ENCODE measurements at regions not wholly inside any gene's neighbourhood (a gene's known extent, or its start where the extent isn't known, plus 50 kb on each side); places are given as distances from the start of the nearest gene placed in this dataset.

DNA sequence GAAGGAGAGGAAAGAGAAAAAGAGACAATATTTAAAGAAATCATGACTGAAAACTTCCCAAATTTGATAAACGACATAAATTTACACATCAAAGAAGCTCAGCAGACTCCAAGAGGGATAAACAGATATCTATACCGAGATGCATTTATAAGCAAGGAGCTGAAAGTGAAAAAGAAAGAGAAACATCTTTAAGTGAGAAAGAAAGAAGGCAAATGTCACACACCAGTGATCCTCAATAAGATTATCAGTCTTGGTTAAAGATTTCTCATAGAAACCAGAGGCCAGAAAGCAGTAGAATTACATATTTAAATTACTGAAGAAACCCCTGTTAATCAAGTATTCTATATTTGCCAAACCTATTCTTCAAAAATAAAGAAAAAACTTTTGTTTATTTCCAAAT lies 424.2 kb downstream of the SLC16A7 start:
- peaks cover 4% of the 10 kb centered on the region; the same call in 1 of the 2 replicates for H3K4me1 Mint-ChIP-seq
- 0 out of 2 replicates have a peak, but pooled peaks cover 2% of the 10 kb centered on the region for H3K36me3 Mint-ChIP-seq
- no peaks in the 10 kb centered on the region for H3K9me3 Mint-ChIP-seq

DNA sequence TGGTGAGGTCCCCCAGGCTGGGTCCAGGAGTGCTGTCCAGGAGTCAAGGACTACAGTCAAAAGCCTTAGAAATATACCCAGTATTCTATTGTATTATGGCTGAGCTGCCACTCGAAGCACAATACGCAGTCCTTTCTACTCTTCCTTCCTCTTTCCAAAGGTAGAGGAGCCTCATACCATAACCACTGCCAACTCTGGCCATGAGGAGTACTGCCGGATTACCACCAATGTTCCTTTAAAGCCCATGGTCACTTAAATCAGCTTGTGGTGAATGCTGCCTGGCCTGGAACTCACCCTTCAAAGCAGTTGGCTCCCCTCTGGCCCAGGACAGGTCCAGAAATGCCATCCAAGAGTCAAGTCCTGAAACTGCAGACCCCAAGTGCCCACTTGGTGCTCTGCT lies 425.4 kb downstream of the SLC16A7 start:
- Mint-ChIP-seq H3K27ac (no peak overlapping the region), H3K4me3 (no peak overlapping the region), H3K27me3 (ENCODE audit: low read depth) (no peaks in the 10 kb centered on the region), H3K9me3 (no peaks in the 10 kb centered on the region), H3K36me3 (0 out of 2 replicates have a peak, but pooled peaks cover 2% of the 10 kb centered on the region), H3K4me1 (peaks cover 4% of the 10 kb centered on the region; the same call in 1 of the 2 replicates)
- no peak for DNase-seq (ENCODE audit: low spot score)
- POLR2A ChIA-PET = no interaction called here
- CTCF ChIA-PET = no interaction called here
- ATAC-seq = peak; percentile 75
- TF ChIP-seq, protein P1, sequence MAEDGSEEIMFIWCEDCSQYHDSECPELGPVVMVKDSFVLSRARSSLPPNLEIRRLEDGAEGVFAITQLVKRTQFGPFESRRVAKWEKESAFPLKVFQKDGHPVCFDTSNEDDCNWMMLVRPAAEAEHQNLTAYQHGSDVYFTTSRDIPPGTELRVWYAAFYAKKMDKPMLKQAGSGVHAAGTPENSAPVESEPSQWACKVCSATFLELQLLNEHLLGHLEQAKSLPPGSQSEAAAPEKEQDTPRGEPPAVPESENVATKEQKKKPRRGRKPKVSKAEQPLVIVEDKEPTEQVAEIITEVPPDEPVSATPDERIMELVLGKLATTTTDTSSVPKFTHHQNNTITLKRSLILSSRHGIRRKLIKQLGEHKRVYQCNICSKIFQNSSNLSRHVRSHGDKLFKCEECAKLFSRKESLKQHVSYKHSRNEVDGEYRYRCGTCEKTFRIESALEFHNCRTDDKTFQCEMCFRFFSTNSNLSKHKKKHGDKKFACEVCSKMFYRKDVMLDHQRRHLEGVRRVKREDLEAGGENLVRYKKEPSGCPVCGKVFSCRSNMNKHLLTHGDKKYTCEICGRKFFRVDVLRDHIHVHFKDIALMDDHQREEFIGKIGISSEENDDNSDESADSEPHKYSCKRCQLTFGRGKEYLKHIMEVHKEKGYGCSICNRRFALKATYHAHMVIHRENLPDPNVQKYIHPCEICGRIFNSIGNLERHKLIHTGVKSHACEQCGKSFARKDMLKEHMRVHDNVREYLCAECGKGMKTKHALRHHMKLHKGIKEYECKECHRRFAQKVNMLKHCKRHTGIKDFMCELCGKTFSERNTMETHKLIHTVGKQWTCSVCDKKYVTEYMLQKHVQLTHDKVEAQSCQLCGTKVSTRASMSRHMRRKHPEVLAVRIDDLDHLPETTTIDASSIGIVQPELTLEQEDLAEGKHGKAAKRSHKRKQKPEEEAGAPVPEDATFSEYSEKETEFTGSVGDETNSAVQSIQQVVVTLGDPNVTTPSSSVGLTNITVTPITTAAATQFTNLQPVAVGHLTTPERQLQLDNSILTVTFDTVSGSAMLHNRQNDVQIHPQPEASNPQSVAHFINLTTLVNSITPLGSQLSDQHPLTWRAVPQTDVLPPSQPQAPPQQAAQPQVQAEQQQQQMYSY (CRISPR knock-in tag; IDR thresholded peaks at IDR 0.05) = no peak
- TF ChIP-seq FOXK1 (CRISPR knock-in tag; IDR thresholded peaks at IDR 0.05) (no peak), TP53 (CRISPR knock-in tag; IDR thresholded peaks at IDR 0.05) (no peak), RELA (CRISPR knock-in tag; IDR thresholded peaks at IDR 0.05; ENCODE audit: borderline replicate concordance) (no peak)
- TF ChIP-seq, protein P2, sequence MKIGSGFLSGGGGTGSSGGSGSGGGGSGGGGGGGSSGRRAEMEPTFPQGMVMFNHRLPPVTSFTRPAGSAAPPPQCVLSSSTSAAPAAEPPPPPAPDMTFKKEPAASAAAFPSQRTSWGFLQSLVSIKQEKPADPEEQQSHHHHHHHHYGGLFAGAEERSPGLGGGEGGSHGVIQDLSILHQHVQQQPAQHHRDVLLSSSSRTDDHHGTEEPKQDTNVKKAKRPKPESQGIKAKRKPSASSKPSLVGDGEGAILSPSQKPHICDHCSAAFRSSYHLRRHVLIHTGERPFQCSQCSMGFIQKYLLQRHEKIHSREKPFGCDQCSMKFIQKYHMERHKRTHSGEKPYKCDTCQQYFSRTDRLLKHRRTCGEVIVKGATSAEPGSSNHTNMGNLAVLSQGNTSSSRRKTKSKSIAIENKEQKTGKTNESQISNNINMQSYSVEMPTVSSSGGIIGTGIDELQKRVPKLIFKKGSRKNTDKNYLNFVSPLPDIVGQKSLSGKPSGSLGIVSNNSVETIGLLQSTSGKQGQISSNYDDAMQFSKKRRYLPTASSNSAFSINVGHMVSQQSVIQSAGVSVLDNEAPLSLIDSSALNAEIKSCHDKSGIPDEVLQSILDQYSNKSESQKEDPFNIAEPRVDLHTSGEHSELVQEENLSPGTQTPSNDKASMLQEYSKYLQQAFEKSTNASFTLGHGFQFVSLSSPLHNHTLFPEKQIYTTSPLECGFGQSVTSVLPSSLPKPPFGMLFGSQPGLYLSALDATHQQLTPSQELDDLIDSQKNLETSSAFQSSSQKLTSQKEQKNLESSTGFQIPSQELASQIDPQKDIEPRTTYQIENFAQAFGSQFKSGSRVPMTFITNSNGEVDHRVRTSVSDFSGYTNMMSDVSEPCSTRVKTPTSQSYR (CRISPR knock-in tag; IDR thresholded peaks at IDR 0.05) = no peak

More for the DNA sequence above, 424.2 kb downstream of the SLC16A7 start:
- TF ChIP-seq CBFB (CRISPR knock-in tag; IDR thresholded peaks at IDR 0.05; ENCODE audit: low read depth) (no peak), NR2C2 (CRISPR knock-in tag; IDR thresholded peaks at IDR 0.05) (no peak), ZNF416 (CRISPR knock-in tag; IDR thresholded peaks at IDR 0.05) (no peak), ZBTB21 (CRISPR knock-in tag; IDR thresholded peaks at IDR 0.05; ENCODE audit: borderline replicate concordance) (no peak), GRHL2 (CRISPR knock-in tag; IDR thresholded peaks at IDR 0.05; ENCODE audit: insufficient replicate concordance, severe bottlenecking) (no peak), GTF2I (CRISPR knock-in tag; conservative IDR thresholded peaks at IDR 0.05) (no peak), ZNF219 (CRISPR knock-in tag; IDR thresholded peaks at IDR 0.05; ENCODE audit: borderline replicate concordance) (no peak), ZNF232 (CRISPR knock-in tag; IDR thresholded peaks at IDR 0.05) (no peak), ESRRA (CRISPR knock-in tag; IDR thresholded peaks at IDR 0.05; ENCODE audit: borderline replicate concordance) (no peak), ETV6 (CRISPR knock-in tag; IDR thresholded peaks at IDR 0.05) (no peak), NR3C1 (CRISPR knock-in tag; conservative IDR thresholded peaks at IDR 0.05; ENCODE audit: low read depth) (no peak), NR1H2 (CRISPR knock-in tag; IDR thresholded peaks at IDR 0.05) (no peak), NFATC4 (CRISPR knock-in tag; IDR thresholded peaks at IDR 0.05) (no peak)
- TF ChIP-seq, protein P3, sequence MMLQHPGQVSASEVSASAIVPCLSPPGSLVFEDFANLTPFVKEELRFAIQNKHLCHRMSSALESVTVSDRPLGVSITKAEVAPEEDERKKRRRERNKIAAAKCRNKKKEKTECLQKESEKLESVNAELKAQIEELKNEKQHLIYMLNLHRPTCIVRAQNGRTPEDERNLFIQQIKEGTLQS (CRISPR knock-in tag; conservative IDR thresholded peaks at IDR 0.05) = no peak
- TF ChIP-seq, protein P4, sequence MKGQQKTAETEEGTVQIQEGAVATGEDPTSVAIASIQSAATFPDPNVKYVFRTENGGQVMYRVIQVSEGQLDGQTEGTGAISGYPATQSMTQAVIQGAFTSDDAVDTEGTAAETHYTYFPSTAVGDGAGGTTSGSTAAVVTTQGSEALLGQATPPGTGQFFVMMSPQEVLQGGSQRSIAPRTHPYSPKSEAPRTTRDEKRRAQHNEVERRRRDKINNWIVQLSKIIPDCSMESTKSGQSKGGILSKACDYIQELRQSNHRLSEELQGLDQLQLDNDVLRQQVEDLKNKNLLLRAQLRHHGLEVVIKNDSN (CRISPR knock-in tag; IDR thresholded peaks at IDR 0.05) = no peak
- TF ChIP-seq, protein P5, sequence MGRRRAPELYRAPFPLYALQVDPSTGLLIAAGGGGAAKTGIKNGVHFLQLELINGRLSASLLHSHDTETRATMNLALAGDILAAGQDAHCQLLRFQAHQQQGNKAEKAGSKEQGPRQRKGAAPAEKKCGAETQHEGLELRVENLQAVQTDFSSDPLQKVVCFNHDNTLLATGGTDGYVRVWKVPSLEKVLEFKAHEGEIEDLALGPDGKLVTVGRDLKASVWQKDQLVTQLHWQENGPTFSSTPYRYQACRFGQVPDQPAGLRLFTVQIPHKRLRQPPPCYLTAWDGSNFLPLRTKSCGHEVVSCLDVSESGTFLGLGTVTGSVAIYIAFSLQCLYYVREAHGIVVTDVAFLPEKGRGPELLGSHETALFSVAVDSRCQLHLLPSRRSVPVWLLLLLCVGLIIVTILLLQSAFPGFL (CRISPR knock-in tag; IDR thresholded peaks at IDR 0.05; ENCODE audit: borderline replicate concordance) = no peak
- TF ChIP-seq, protein P6, sequence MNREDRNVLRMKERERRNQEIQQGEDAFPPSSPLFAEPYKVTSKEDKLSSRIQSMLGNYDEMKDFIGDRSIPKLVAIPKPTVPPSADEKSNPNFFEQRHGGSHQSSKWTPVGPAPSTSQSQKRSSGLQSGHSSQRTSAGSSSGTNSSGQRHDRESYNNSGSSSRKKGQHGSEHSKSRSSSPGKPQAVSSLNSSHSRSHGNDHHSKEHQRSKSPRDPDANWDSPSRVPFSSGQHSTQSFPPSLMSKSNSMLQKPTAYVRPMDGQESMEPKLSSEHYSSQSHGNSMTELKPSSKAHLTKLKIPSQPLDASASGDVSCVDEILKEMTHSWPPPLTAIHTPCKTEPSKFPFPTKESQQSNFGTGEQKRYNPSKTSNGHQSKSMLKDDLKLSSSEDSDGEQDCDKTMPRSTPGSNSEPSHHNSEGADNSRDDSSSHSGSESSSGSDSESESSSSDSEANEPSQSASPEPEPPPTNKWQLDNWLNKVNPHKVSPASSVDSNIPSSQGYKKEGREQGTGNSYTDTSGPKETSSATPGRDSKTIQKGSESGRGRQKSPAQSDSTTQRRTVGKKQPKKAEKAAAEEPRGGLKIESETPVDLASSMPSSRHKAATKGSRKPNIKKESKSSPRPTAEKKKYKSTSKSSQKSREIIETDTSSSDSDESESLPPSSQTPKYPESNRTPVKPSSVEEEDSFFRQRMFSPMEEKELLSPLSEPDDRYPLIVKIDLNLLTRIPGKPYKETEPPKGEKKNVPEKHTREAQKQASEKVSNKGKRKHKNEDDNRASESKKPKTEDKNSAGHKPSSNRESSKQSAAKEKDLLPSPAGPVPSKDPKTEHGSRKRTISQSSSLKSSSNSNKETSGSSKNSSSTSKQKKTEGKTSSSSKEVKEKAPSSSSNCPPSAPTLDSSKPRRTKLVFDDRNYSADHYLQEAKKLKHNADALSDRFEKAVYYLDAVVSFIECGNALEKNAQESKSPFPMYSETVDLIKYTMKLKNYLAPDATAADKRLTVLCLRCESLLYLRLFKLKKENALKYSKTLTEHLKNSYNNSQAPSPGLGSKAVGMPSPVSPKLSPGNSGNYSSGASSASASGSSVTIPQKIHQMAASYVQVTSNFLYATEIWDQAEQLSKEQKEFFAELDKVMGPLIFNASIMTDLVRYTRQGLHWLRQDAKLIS (CRISPR knock-in tag; IDR thresholded peaks at IDR 0.05; ENCODE audit: borderline replicate concordance) = no peak
- TF ChIP-seq, protein P7, sequence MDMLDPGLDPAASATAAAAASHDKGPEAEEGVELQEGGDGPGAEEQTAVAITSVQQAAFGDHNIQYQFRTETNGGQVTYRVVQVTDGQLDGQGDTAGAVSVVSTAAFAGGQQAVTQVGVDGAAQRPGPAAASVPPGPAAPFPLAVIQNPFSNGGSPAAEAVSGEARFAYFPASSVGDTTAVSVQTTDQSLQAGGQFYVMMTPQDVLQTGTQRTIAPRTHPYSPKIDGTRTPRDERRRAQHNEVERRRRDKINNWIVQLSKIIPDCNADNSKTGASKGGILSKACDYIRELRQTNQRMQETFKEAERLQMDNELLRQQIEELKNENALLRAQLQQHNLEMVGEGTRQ (CRISPR knock-in tag; IDR thresholded peaks at IDR 0.05) = no peak
- TF ChIP-seq, protein P8, sequence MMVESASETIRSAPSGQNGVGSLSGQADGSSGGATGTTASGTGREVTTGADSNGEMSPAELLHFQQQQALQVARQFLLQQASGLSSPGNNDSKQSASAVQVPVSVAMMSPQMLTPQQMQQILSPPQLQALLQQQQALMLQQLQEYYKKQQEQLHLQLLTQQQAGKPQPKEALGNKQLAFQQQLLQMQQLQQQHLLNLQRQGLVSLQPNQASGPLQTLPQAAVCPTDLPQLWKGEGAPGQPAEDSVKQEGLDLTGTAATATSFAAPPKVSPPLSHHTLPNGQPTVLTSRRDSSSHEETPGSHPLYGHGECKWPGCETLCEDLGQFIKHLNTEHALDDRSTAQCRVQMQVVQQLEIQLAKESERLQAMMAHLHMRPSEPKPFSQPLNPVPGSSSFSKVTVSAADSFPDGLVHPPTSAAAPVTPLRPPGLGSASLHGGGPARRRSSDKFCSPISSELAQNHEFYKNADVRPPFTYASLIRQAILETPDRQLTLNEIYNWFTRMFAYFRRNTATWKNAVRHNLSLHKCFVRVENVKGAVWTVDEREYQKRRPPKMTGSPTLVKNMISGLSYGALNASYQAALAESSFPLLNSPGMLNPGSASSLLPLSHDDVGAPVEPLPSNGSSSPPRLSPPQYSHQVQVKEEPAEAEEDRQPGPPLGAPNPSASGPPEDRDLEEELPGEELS (CRISPR knock-in tag; IDR thresholded peaks at IDR 0.05) = no peak
- POLR2A ChIA-PET = interaction anchor here (0.5 kb wide), 1 partner anchor 162 kb away, joined by 5 read pairs; no protein-coding TSS in a partner anchor
- CTCF ChIA-PET = no interaction called here
- H3K4me3 Mint-ChIP-seq = no peak overlapping the region
- ATAC-seq (no peak), DNase-seq (ENCODE audit: low spot score) (no peak)
- no peaks in the 10 kb centered on the region for H3K27me3 Mint-ChIP-seq (ENCODE audit: low read depth)
- H3K27ac Mint-ChIP-seq = no peak overlapping the region
